Erythroblast (primary cell): ENCODE measurements at regions not wholly inside any gene's neighbourhood (a gene's known extent, or its start where the extent isn't known, plus 50 kb on each side); places are given as distances from the start of the nearest gene placed in this dataset.

Experiments used
- GATA1 ChIP-seq: IDR thresholded peaks from 2 replicates; pipeline ENCODE4 v1.6.1; 2011; ENCODE audit warnings: low read depth, mild to moderate bottlenecking, control low read depth, low read length, moderate library complexity
- POLR2A ChIP-seq: IDR thresholded peaks from 2 replicates; pipeline ENCODE4 v1.6.1; 2011; ENCODE audit warnings: mild to moderate bottlenecking, low read length

- TF ChIP-seq POLR2A (no peak), GATA1 (no peak)
These were observed 249.2 kb downstream of the TTC6 start for GRCh38 chr14:37844614-37845013.
